MM.1S (cell line): ENCODE measurements at regions not wholly inside any gene's neighbourhood (a gene's known extent, or its start where the extent isn't known, plus 50 kb on each side); places are given as distances from the start of the nearest gene placed in this dataset.

Source experiments
- DNase-seq: peaks from one replicate; pipeline ENCODE4 v3.0.0-alpha.2; 2015
- H2AFZ ChIP-seq: fragments of 300-600 bp; sonication (generic); 2 replicates; pipeline ENCODE4 v1.6.0; 2016; ENCODE audit warnings: antibody characterized with exemption, low read length
- H3F3A ChIP-seq: fragments of 300-600 bp; sonication (generic); 2 replicates; pipeline ENCODE4 v1.6.1; 2016; ENCODE audit warnings: mild to moderate bottlenecking, antibody characterized with exemption, low read length, moderate library complexity, mixed read lengths; ENCODE audit not compliant: insufficient read depth
- H3K27ac ChIP-seq: fragments of 300-600 bp; sonication (generic); 2 replicates; pipeline ENCODE4 v1.5.1; 2016; ENCODE audit warnings: mild to moderate bottlenecking, low read length
- H3K27me3 ChIP-seq: fragments of 300-600 bp; sonication (generic); replicated peaks from 2 replicates; pipeline ENCODE4 v1.6.0; 2016; ENCODE audit warnings: low read length; ENCODE audit not compliant: insufficient read depth
- H3K36me3 ChIP-seq: fragments of 300-600 bp; sonication (generic); replicated peaks from 2 replicates; pipeline ENCODE4 v1.6.1; 2016; ENCODE audit warnings: mild to moderate bottlenecking, low read length, mixed read lengths; ENCODE audit not compliant: insufficient read depth
- H3K4me1 ChIP-seq: fragments of 300-600 bp; sonication (generic); 2 replicates; pipeline ENCODE4 v1.6.1; 2016; ENCODE audit warnings: low read length, mixed read lengths
- H3K4me2 ChIP-seq: fragments of 300-600 bp; sonication (generic); 2 replicates; pipeline ENCODE4 v1.6.0; 2016; ENCODE audit warnings: low read depth, low read length
- H3K4me3 ChIP-seq: fragments of 300-600 bp; sonication (generic); 2 replicates; pipeline ENCODE4 v1.5.1; 2016; ENCODE audit warnings: low read length, mixed read lengths
- H3K79me2 ChIP-seq: fragments of 300-600 bp; sonication (generic); 2 replicates; pipeline ENCODE4 v1.6.1; 2016; ENCODE audit warnings: mixed run types, low read length, mixed read lengths
- H3K9ac ChIP-seq: fragments of 300-600 bp; sonication (generic); 2 replicates; pipeline ENCODE4 v1.6.1; 2016; ENCODE audit warnings: low read length, mixed read lengths
- H3K9me2 ChIP-seq: fragments of 300-600 bp; sonication (generic); replicated peaks from 2 replicates; pipeline ENCODE4 v1.6.1; 2016; ENCODE audit warnings: mild to moderate bottlenecking, low read length, mixed read lengths; ENCODE audit not compliant: insufficient read depth
- H3K9me3 ChIP-seq: fragments of 300-600 bp; sonication (generic); replicated peaks from 2 replicates; pipeline ENCODE4 v1.6.1; 2016; ENCODE audit warnings: mild to moderate bottlenecking, low read length, mixed read lengths; ENCODE audit not compliant: insufficient read depth
- H4K20me1 ChIP-seq: fragments of 300-600 bp; sonication (generic); 2 replicates; pipeline ENCODE4 v1.6.1; 2016; ENCODE audit warnings: mild to moderate bottlenecking, low read length, moderate library complexity, mixed read lengths; ENCODE audit not compliant: insufficient read depth
- EZH2 ChIP-seq: fragments of 300-600 bp; sonication (generic); optimal IDR thresholded peaks from 2 replicates; pipeline ENCODE3; 2017; ENCODE audit warnings: low read depth, mild to moderate bottlenecking, antibody characterized with exemption, low read length, mixed read lengths
- EZH2phosphoT487 ChIP-seq: fragments of 300-600 bp; sonication (generic); IDR thresholded peaks from 2 replicates; pipeline ENCODE4 v1.6.1; 2018; ENCODE audit warnings: antibody characterized with exemption, low read length
- TF ChIP-seq, protein P1 (sequence below): fragments of 300-600 bp; sonication (generic); IDR thresholded peaks from 2 replicates; pipeline ENCODE4 v1.5.1; 2016; ENCODE audit warnings: antibody characterized with exemption, low read length, mixed read lengths

DNA sequence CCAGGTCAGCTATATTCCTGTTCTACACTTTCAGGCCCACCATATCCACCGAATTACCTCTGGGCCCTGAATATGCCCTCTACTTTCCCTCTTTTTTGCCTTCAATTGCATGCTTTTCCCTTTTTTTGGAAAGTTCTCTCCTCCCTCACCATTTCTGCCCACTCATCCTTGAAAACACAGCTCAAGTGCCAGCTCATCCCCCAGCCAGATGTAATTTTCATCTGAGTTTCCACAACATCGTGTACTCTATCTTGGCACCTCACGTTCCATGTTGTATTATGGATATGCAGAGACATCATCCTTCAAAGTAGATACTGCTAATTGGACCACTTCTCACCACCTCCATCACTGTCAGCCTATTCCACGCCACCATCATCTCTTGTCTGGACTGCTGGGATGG, 129.8 kb upstream of the HSD17B12 start:
- Histone ChIP-seq H4K20me1 (no peaks in the 10 kb centered on the region), H2AFZ (no peak overlapping the region), H3K27ac (no peak overlapping the region), H3K27me3 (no peaks in the 10 kb centered on the region), H3K9me3 (no peaks in the 10 kb centered on the region), H3K4me1 (no peaks in the 10 kb centered on the region), H3K4me2 (no peak overlapping the region), H3K79me2 (no peaks in the 10 kb centered on the region), H3K9ac (no peak overlapping the region), H3F3A (no peaks in the 10 kb centered on the region), H3K4me3 (no peak overlapping the region), H3K9me2 (no peaks in the 10 kb centered on the region), H3K36me3 (no peaks in the 10 kb centered on the region)
- TF ChIP-seq EZH2, result no peak
- TF ChIP-seq, protein P1, sequence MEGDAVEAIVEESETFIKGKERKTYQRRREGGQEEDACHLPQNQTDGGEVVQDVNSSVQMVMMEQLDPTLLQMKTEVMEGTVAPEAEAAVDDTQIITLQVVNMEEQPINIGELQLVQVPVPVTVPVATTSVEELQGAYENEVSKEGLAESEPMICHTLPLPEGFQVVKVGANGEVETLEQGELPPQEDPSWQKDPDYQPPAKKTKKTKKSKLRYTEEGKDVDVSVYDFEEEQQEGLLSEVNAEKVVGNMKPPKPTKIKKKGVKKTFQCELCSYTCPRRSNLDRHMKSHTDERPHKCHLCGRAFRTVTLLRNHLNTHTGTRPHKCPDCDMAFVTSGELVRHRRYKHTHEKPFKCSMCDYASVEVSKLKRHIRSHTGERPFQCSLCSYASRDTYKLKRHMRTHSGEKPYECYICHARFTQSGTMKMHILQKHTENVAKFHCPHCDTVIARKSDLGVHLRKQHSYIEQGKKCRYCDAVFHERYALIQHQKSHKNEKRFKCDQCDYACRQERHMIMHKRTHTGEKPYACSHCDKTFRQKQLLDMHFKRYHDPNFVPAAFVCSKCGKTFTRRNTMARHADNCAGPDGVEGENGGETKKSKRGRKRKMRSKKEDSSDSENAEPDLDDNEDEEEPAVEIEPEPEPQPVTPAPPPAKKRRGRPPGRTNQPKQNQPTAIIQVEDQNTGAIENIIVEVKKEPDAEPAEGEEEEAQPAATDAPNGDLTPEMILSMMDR, result no peak
- no peak for TF ChIP-seq EZH2phosphoT487
- DNase-seq, result no peak

- Histone ChIP-seq H3K36me3 (no peaks in the 10 kb centered on the region), H3K9me3 (no peaks in the 10 kb centered on the region), H3K9ac (no peak overlapping the region), H3K9me2 (no peaks in the 10 kb centered on the region), H3K27me3 (no peaks in the 10 kb centered on the region), H3K79me2 (no peaks in the 10 kb centered on the region), H2AFZ (no peak overlapping the region), H3K4me2 (no peak overlapping the region), H3K4me1 (no peaks in the 10 kb centered on the region), H3K4me3 (no peak overlapping the region), H3K27ac (no peak overlapping the region), H3F3A (no peaks in the 10 kb centered on the region), H4K20me1 (no peaks in the 10 kb centered on the region)
- DNase-seq, result no peak
- TF ChIP-seq EZH2, result no peak
- TF ChIP-seq, protein P1, result no peak
- no peak for TF ChIP-seq EZH2phosphoT487
These were observed 126.4 kb upstream of the HSD17B12 start for GRCh38 chr11:43554148-43554473.

DNA sequence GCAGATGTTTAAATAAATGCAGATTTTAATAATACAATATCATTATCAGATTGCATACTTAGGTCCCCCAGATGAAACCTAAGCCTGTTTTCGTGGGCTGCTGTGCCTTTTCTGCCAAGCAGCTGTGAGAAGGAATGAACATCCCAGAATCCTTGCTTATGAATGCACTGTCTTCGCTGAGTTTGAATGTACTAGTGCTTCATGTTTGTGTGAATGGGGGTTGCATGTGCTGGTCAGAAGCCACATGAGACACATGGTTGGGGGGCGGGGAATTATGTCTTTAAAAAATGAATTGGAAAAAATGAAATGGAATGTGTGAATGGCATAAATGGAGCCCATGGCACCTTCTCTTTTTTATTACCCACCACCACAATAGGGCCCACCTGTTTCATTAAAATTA, 125.4 kb upstream of the HSD17B12 start:
- Histone ChIP-seq H3F3A (no peaks in the 10 kb centered on the region), H3K9ac (no peak overlapping the region), H3K27me3 (no peaks in the 10 kb centered on the region)

More for the DNA sequence above, 125.4 kb upstream of the HSD17B12 start:
- no peaks in the 10 kb centered on the region for H3K36me3 ChIP-seq
- H3K4me3 ChIP-seq, result no peak overlapping the region
- no peaks in the 10 kb centered on the region for H4K20me1 ChIP-seq
- H2AFZ ChIP-seq, result no peak overlapping the region
- no peak overlapping the region for H3K27ac ChIP-seq
- H3K79me2 ChIP-seq, result no peaks in the 10 kb centered on the region
- H3K4me2 ChIP-seq, result no peak overlapping the region
- no peak for DNase-seq
- TF ChIP-seq EZH2 (no peak), EZH2phosphoT487 (no peak)
- TF ChIP-seq, protein P1, result no peak
- no peaks in the 10 kb centered on the region for H3K9me3 ChIP-seq
- no peaks in the 10 kb centered on the region for H3K9me2 ChIP-seq
- no peaks in the 10 kb centered on the region for H3K4me1 ChIP-seq
